ENCODE measurements at regions not wholly inside any gene's neighbourhood (a gene's known extent, or its start where the extent isn't known, plus 50 kb on each side); places are given as distances from the start of the nearest gene placed in this dataset.
"Not testable (repeated sequence)": the region's sequence is repeated elsewhere in the genome, so short reads cannot be mapped to it uniquely, and the experiment has no call there.

DNA sequence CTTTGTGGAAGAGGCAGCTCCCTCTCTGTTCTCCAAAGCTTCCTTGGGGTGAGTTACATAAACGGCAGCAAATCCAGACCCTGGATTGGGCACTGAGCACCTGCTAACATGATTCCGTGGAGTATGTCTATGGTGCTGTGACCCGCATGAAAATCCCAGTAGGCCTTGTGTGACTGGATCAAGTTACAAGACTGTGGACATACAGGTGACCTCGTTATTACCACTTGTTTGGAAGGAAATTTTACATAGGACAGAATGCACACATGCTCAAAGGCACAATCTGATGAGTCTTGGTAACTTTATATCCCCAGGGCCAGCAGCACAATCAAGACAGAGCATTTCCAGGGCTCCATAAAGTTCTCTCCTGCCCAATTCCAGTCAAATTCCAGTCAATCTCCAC lies 120.2 kb upstream of the OTOS start:
- WGBS (ENCODE audit: low lambda C conversion rate, missing lambda C conversion rate) = 83% methylated on average over 4 of the region's 4 CpGs
- Histone ChIP-seq H2AFZ (no peak overlapping the region), H3K4me3 (no peak overlapping the region), H3K36me3 (replicated peaks; ENCODE audit: insufficient read depth, low read depth) (no peaks in the 10 kb centered on the region), H3K4me1 (ENCODE audit: insufficient read depth) (peaks cover 20% of the 10 kb centered on the region), H4K20me1 (ENCODE audit: insufficient read depth, poor library complexity, severe bottlenecking) (no peaks in the 10 kb centered on the region), H3K9me3 (ENCODE audit: low read depth) (no peaks in the 10 kb centered on the region), H3K27ac (no peak overlapping the region), H3K9me2 (replicated peaks; ENCODE audit: insufficient read depth) (no peaks in the 10 kb centered on the region), H3K4me2 (no peak overlapping the region), H3K79me2 (no peaks in the 10 kb centered on the region), H3K27me3 (no peaks in the 10 kb centered on the region)
- DNase-seq (ENCODE audit: low spot score) = no peak
- TF ChIP-seq EZH2phosphoT487 (IDR thresholded peaks at IDR 0.05; ENCODE audit: low read depth, severe bottlenecking, unreplicated experiment) (no peak), EZH2 (IDR thresholded peaks at IDR 0.05; ENCODE audit: borderline replicate concordance) (no peak)
- TF ChIP-seq, protein P1, sequence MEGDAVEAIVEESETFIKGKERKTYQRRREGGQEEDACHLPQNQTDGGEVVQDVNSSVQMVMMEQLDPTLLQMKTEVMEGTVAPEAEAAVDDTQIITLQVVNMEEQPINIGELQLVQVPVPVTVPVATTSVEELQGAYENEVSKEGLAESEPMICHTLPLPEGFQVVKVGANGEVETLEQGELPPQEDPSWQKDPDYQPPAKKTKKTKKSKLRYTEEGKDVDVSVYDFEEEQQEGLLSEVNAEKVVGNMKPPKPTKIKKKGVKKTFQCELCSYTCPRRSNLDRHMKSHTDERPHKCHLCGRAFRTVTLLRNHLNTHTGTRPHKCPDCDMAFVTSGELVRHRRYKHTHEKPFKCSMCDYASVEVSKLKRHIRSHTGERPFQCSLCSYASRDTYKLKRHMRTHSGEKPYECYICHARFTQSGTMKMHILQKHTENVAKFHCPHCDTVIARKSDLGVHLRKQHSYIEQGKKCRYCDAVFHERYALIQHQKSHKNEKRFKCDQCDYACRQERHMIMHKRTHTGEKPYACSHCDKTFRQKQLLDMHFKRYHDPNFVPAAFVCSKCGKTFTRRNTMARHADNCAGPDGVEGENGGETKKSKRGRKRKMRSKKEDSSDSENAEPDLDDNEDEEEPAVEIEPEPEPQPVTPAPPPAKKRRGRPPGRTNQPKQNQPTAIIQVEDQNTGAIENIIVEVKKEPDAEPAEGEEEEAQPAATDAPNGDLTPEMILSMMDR (IDR thresholded peaks at IDR 0.05; ENCODE audit: poor library complexity) = no peak

DNA sequence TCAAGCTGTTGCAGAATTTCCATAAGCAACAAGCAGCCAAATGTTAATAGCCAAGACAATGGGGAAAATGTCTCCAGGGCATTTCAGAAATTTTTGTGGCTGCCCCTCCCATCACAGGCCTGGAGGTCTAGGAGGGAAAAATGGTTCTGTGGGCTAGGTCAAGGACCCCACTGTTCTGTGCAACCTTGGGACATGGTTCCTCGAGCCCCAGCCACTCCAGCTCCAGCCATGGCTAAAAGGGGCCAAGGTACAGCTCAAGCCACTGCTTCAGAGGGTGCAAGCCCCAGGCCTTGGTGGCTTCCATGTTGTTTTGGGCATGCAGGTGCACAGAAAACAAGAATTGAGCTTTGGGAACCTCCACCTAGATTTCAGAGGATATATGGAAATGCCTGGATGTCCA lies 122.1 kb upstream of the OTOS start:
- WGBS (ENCODE audit: low lambda C conversion rate, missing lambda C conversion rate) = 20% methylated on average over 1 of the region's 1 CpG
- H3K36me3 ChIP-seq (replicated peaks; ENCODE audit: insufficient read depth, low read depth); DNase-seq (ENCODE audit: low spot score); H4K20me1 ChIP-seq (ENCODE audit: insufficient read depth, poor library complexity, severe bottlenecking); H2AFZ ChIP-seq; H3K27ac ChIP-seq; H3K9me2 ChIP-seq (replicated peaks; ENCODE audit: insufficient read depth); H3K79me2 ChIP-seq; H3K27me3 ChIP-seq; H3K9me3 ChIP-seq (ENCODE audit: low read depth); H3K4me2 ChIP-seq; H3K4me3 ChIP-seq: not testable (repeated sequence)
- peaks cover 11% of the 10 kb centered on the region for H3K4me1 ChIP-seq (ENCODE audit: insufficient read depth)

DNA sequence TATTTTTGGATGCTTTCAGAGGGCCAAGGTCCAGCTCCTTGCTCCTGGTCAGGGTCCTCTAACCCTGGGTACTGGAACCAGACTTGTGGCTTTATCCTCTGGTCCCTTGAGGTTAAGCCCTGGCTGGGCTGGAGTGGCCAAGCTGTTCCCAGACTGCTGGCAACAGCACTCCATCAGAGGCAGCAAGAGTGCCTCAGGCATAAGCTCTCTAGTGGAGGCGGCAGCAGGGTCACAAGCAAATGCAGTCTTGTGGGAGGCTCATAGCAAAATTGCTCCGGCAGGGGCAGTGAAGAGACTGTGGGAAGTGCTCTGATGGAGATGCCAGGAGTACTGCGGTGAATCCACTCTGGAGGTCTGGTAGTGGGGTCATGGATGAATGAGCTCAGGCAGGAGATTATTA lies 128.9 kb upstream of the OTOS start:
- WGBS (ENCODE audit: low lambda C conversion rate, missing lambda C conversion rate) = 79% methylated on average over 3 of the region's 3 CpGs
- H3K4me2 ChIP-seq = no peak overlapping the region
- no peak overlapping the region for H2AFZ ChIP-seq
- H3K9me3 ChIP-seq (ENCODE audit: low read depth) = no peaks in the 10 kb centered on the region
- no peaks in the 10 kb centered on the region for H3K27me3 ChIP-seq
- DNase-seq (ENCODE audit: low spot score) = no peak
- H3K4me1 ChIP-seq (ENCODE audit: insufficient read depth) = no peaks in the 10 kb centered on the region
- no peaks in the 10 kb centered on the region for H3K9me2 ChIP-seq (replicated peaks; ENCODE audit: insufficient read depth)
- H3K79me2 ChIP-seq = no peaks in the 10 kb centered on the region
- no peak overlapping the region for H3K27ac ChIP-seq
- no peak overlapping the region for H3K4me3 ChIP-seq
- no peaks in the 10 kb centered on the region for H4K20me1 ChIP-seq (ENCODE audit: insufficient read depth, poor library complexity, severe bottlenecking)
- TF ChIP-seq EZH2 (IDR thresholded peaks at IDR 0.05; ENCODE audit: borderline replicate concordance) (no peak), EZH2phosphoT487 (IDR thresholded peaks at IDR 0.05; ENCODE audit: low read depth, severe bottlenecking, unreplicated experiment) (no peak)
- TF ChIP-seq, protein P1 (IDR thresholded peaks at IDR 0.05; ENCODE audit: poor library complexity) = no peak
- no peaks in the 10 kb centered on the region for H3K36me3 ChIP-seq (replicated peaks; ENCODE audit: insufficient read depth, low read depth)

DNA sequence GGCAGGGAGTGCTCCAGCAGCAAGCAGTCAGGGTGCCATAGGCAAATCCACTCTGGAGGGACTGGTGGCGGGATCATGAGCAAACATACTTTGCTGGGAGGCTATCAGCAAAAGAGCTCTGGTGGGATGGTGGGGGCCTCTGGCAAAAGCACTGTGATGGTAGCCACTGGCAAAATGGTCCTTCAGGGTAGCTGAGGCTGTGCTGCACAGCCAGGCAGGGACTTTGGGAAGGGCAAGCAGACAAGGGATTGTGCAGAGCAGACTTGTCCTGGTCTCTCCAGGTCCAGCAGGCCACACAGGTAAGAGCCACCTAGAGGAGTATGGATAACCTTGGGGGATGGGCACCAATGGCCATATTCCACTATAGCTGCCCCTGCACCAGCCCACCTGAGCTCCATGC lies 129.4 kb upstream of the OTOS start:
- no peak for DNase-seq (ENCODE audit: low spot score)
- no peaks in the 10 kb centered on the region for H3K36me3 ChIP-seq (replicated peaks; ENCODE audit: insufficient read depth, low read depth)
- no peaks in the 10 kb centered on the region for H3K9me2 ChIP-seq (replicated peaks; ENCODE audit: insufficient read depth)

More for the DNA sequence above, 129.4 kb upstream of the OTOS start:
- H3K4me1 ChIP-seq (ENCODE audit: insufficient read depth) = no peaks in the 10 kb centered on the region
- H2AFZ ChIP-seq = no peak overlapping the region
- H3K27ac ChIP-seq = no peak overlapping the region
- no peaks in the 10 kb centered on the region for H3K79me2 ChIP-seq
- TF ChIP-seq EZH2 (IDR thresholded peaks at IDR 0.05; ENCODE audit: borderline replicate concordance) (no peak), EZH2phosphoT487 (IDR thresholded peaks at IDR 0.05; ENCODE audit: low read depth, severe bottlenecking, unreplicated experiment) (no peak)
- TF ChIP-seq, protein P1 (IDR thresholded peaks at IDR 0.05; ENCODE audit: poor library complexity) = no peak
- no peak overlapping the region for H3K4me2 ChIP-seq
- H3K9me3 ChIP-seq (ENCODE audit: low read depth) = no peaks in the 10 kb centered on the region
- no peaks in the 10 kb centered on the region for H3K27me3 ChIP-seq
- 100% methylated on average over 1 of the region's 1 CpG for WGBS (ENCODE audit: low lambda C conversion rate, missing lambda C conversion rate)
- H4K20me1 ChIP-seq (ENCODE audit: insufficient read depth, poor library complexity, severe bottlenecking) = no peaks in the 10 kb centered on the region
- no peak overlapping the region for H3K4me3 ChIP-seq
